Endothelial cell of umbilical vein (primary cell): ENCODE measurements at regions not wholly inside any gene's neighbourhood (a gene's known extent, or its start where the extent isn't known, plus 50 kb on each side); places are given as distances from the start of the nearest gene placed in this dataset.

Experiments
- BruUV-seq: library from RNA; stranded (reverse); fragments of 400-500 nt; replicated peaks from 2 replicates; lab custom pipeline; 2021; lab: Mats Ljungman, UMichigan
- CTCF ChIA-PET: fragments of 300-600, 350-600 bp; sonication (Branson Sonifier 250); formaldehyde crosslinking; loops from one replicate; lab custom pipeline; 2021; ENCODE audit warnings: antibody characterized with exemption, inconsistent platforms; lab: Charles Lee
- POLR2A ChIA-PET: fragments of 300-600, 350-600 bp; sonication (Branson Sonifier 250); formaldehyde crosslinking; loops from one replicate; lab custom pipeline; 2021; ENCODE audit warnings: antibody characterized with exemption, inconsistent platforms; lab: Charles Lee
- DNase-seq: peaks from one replicate; pipeline ENCODE4 v3.0.0-alpha.2; 2011; ENCODE audit warnings: low read depth, low spot score
- FAIRE-seq: peaks from 2 replicates; lab custom pipeline; 2011; peaks lifted over from hg19 to GRCh38; lab: Jason Lieb, UNC
- H2AFZ ChIP-seq: 2 replicates; pipeline ENCODE4 v1.6.0; 2012; ENCODE audit warnings: low read depth, low read length, control low read depth, inconsistent platforms
- H3K27ac ChIP-seq: 2 replicates; pipeline ENCODE4 v1.5.1; 2011; ENCODE audit warnings: low read depth, mild to moderate bottlenecking, control low read depth, low read length, moderate library complexity; ENCODE audit not compliant: insufficient read depth
- H3K27me3 ChIP-seq, 2 experiments: 2 replicates each; pipeline versions ENCODE4 v1.6.0 to v1.6.1; 2011; ENCODE audit warnings: low read length in 2 of 2, mixed read lengths in 1 of 2; ENCODE audit not compliant: control insufficient read depth in 2 of 2, insufficient read depth in 2 of 2
- H3K36me3 ChIP-seq, 2 experiments: 2 replicates in 1 of 2; 3 replicates in 1 of 2; pipeline ENCODE4 v1.5.1; 2011; ENCODE audit warnings: low read length in 2 of 2, mild to moderate bottlenecking in 1 of 2, moderate library complexity in 1 of 2; ENCODE audit not compliant: control insufficient read depth in 2 of 2, insufficient read depth in 2 of 2; ENCODE audit errors: extremely low read depth in 1 of 2
- H3K4me1 ChIP-seq: 3 replicates; pipeline ENCODE4 v1.5.1; 2011; ENCODE audit warnings: mild to moderate bottlenecking, low read length; ENCODE audit not compliant: control insufficient read depth, insufficient read depth; ENCODE audit errors: extremely low read depth
- H3K4me2 ChIP-seq: 2 replicates; pipeline ENCODE4 v1.6.1; 2011; ENCODE audit warnings: low read length, control low read depth, mixed read lengths; ENCODE audit not compliant: insufficient read depth
- H3K4me3 ChIP-seq, 3 experiments: fragments of 200-600 bp in 1 of 3; sonication (generic), shearing (Covaris generic) in 1 of 3; replicated peaks in 1 of 3; 2 replicates each; pipeline ENCODE4 v1.5.1; 2011 to 2016; ENCODE audit warnings: control low read depth in 3 of 3, low read length in 3 of 3, mild to moderate bottlenecking in 2 of 3, inconsistent platforms in 1 of 3, low read depth in 1 of 3, moderate library complexity in 1 of 3; ENCODE audit not compliant: insufficient read depth in 1 of 3
- H3K79me2 ChIP-seq: 2 replicates; pipeline ENCODE4 v1.6.0; 2012; ENCODE audit warnings: low read length, inconsistent platforms; ENCODE audit not compliant: control insufficient read depth, insufficient read depth
- H3K9ac ChIP-seq: replicated peaks from 2 replicates; pipeline ENCODE3; 2011; ENCODE audit warnings: low read length, control low read depth; ENCODE audit not compliant: insufficient read depth; ENCODE audit errors: extremely low read depth
- H3K9me1 ChIP-seq: replicated peaks from 3 replicates; pipeline ENCODE4 v1.6.0; 2011; ENCODE audit warnings: mild to moderate bottlenecking, low read length; ENCODE audit not compliant: control insufficient read depth, insufficient read depth; ENCODE audit errors: extremely low read depth
- H3K9me3 ChIP-seq: replicated peaks from 2 replicates; pipeline ENCODE4 v1.5.1; 2012; ENCODE audit warnings: low read length, inconsistent platforms; ENCODE audit not compliant: control insufficient read depth, insufficient read depth
- H4K20me1 ChIP-seq: replicated peaks from 2 replicates; pipeline ENCODE3; 2011; ENCODE audit warnings: mild to moderate bottlenecking, low read length; ENCODE audit not compliant: control insufficient read depth, insufficient read depth; ENCODE audit errors: extremely low read depth
- CTCF ChIP-seq, 2 donors: IDR thresholded peaks; 1 replicate in 1 of 2; 2 replicates in 1 of 2; pipeline ENCODE4 v1.5.1; 2011; ENCODE audit warnings: low read length in 2 of 2, mild to moderate bottlenecking in 2 of 2, moderate library complexity in 2 of 2, control low read depth in 1 of 2, inconsistent platforms in 1 of 2, low read depth in 1 of 2; ENCODE audit not compliant: insufficient read depth in 1 of 2; ENCODE audit errors: extremely low read depth in 1 of 2
- EZH2 ChIP-seq: IDR thresholded peaks from 2 replicates; pipeline ENCODE4 v1.6.1; 2012; ENCODE audit warnings: borderline replicate concordance, low read depth, mild to moderate bottlenecking, moderate library complexity, low read length, inconsistent platforms; ENCODE audit not compliant: severe bottlenecking
- FOS ChIP-seq: IDR thresholded peaks from 2 replicates; pipeline ENCODE4 v1.6.1; 2011; ENCODE audit warnings: mild to moderate bottlenecking, low read length, moderate library complexity, borderline replicate concordance; ENCODE audit not compliant: insufficient read depth
- GATA2 ChIP-seq: IDR thresholded peaks from 2 replicates; pipeline ENCODE4 v1.7.0; 2011; ENCODE audit warnings: low read depth, mild to moderate bottlenecking, moderate library complexity, mixed read lengths, low read length; ENCODE audit not compliant: insufficient read length, insufficient read depth
- JUN ChIP-seq: IDR thresholded peaks from 2 replicates; pipeline ENCODE4 v1.6.1; 2011; ENCODE audit warnings: borderline replicate concordance, low read depth; ENCODE audit not compliant: insufficient read length, insufficient read depth
- MAX ChIP-seq: IDR thresholded peaks from 2 replicates; pipeline ENCODE4 v1.6.1; 2011; ENCODE audit not compliant: insufficient read depth, insufficient read length
- MYC ChIP-seq: IDR thresholded peaks from one replicate; pipeline ENCODE4 v1.6.1; 2011; ENCODE audit warnings: mild to moderate bottlenecking, low read depth, low read length
- POLR2A ChIP-seq: IDR thresholded peaks from 2 replicates; pipeline ENCODE4 v1.6.1; 2012; ENCODE audit warnings: low read depth, mild to moderate bottlenecking, control low read depth, low read length
- POLR2AphosphoS5 ChIP-seq: IDR thresholded peaks from 2 replicates; pipeline ENCODE4 v1.6.1; 2012; ENCODE audit warnings: low read depth, mild to moderate bottlenecking, control low read depth, low read length, moderate library complexity; ENCODE audit not compliant: insufficient read depth
- dilution Hi-C: fragments of 300-500 bp; cut with MboI; formaldehyde crosslinking; loops from one replicate; pipeline ENCODE4 v1.15.0; 2019; ENCODE audit warnings: low sequenced_read_pairs; ENCODE audit not compliant: extremely low pct_ligation_motif_present
- intact Hi-C: fragments of 100-400 bp; cut with micrococcal nuclease; formaldehyde crosslinking; loops from one replicate; pipeline ENCODE4 v1.10.0; 2022

- H3K9me3 ChIP-seq: peaks cover 2% of the 10 kb centered on the region
- intact Hi-C loops (no loop called here), dilution Hi-C loops (no loop called here)
- ChIA-PET POLR2A (no interaction called here), CTCF (no interaction called here)
- H3K36me3 ChIP-seq: no peaks in the 10 kb centered on the region
- H3K79me2 ChIP-seq: no peaks in the 10 kb centered on the region
- BruUV-seq: no TSS peak
- H3K9me1 ChIP-seq: no peaks in the 10 kb centered on the region
- H3K9ac ChIP-seq: no peak overlapping the region
- no peaks in the 10 kb centered on the region for H3K27me3 ChIP-seq
- H3K27ac ChIP-seq: no peak overlapping the region
- H3K4me1 ChIP-seq: no peaks in the 10 kb centered on the region
- no peak overlapping the region for H3K4me2 ChIP-seq
- no peaks in the 10 kb centered on the region for H4K20me1 ChIP-seq
- DNase-seq: no peak
- H3K4me3 ChIP-seq: no peak overlapping the region
- no peak for FAIRE-seq
- TF ChIP-seq CTCF (IDR thresholded peaks at IDR 0.05; ENCODE audit: extremely low read depth in 1 of 2, insufficient read depth in 1 of 2, low read depth in 1 of 2, low read length in 2 of 2) (no peak), POLR2AphosphoS5 (no peak), EZH2 (no peak), GATA2 (no peak), FOS (no peak), POLR2A (no peak), MYC (no peak), MAX (no peak), JUN (no peak)
- H2AFZ ChIP-seq: no peak overlapping the region
These were observed 299.2 kb downstream of the CNTN3 start for GRCh38 chr3:74315291-74315690.
